Omental fat pad (tissue), 3 donors: ENCODE measurements at regions not wholly inside any gene's neighbourhood (a gene's known extent, or its start where the extent isn't known, plus 50 kb on each side); places are given as distances from the start of the nearest gene placed in this dataset.

ENCODE experiments used
- ATAC-seq: fragments of 150-250 bp; one replicate; pipeline ENCODE4 v1.9.1; 2016; ENCODE audit warnings: mild to moderate bottlenecking, moderate library complexity; ENCODE audit not compliant: low FRiP score
- DNase-seq: peaks from one replicate; pipeline ENCODE4 v3.0.0-alpha.2; 2019; ENCODE audit warnings: low spot score
- TF ChIP-seq, protein P1 (sequence below), 3 donors: fragments of 450-650 bp; IDR thresholded peaks; one replicate each; pipeline ENCODE4 v1.5.1; 2016 to 2017; ENCODE audit warnings: antibody characterized with exemption in 3 of 3, mild to moderate bottlenecking in 3 of 3, moderate library complexity in 2 of 3

DNA sequence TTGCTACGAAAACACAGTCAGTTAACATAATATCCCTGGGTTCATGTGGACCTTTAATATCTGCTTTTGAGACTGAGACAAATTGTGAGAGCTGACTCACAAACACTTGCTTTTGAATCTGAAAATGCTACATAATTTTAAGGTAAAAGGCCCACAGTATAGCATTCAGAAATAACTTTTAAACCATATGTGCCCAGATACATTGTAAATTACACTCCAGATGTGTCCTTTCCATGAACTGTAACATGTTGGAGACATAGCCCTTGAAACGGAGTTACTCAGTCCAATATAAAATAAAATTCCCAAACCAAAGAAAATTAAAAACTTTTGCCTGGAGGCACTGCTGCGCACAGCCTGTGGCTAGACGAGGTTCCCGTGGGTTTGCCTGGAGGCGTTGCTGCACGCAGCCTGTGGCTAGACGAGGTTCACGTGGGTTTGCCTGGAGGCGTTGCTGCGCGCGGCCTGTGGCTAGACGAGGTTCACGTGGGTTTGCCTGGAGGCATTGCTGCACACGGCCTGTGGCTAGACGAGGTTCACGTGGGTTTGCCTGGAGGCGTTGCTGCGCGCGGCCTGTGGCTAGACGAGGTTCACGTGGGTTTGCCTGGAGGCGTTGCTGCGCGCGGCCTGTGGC lies 131.9 kb upstream of the ALKAL2 start:
- TF ChIP-seq, protein P1, sequence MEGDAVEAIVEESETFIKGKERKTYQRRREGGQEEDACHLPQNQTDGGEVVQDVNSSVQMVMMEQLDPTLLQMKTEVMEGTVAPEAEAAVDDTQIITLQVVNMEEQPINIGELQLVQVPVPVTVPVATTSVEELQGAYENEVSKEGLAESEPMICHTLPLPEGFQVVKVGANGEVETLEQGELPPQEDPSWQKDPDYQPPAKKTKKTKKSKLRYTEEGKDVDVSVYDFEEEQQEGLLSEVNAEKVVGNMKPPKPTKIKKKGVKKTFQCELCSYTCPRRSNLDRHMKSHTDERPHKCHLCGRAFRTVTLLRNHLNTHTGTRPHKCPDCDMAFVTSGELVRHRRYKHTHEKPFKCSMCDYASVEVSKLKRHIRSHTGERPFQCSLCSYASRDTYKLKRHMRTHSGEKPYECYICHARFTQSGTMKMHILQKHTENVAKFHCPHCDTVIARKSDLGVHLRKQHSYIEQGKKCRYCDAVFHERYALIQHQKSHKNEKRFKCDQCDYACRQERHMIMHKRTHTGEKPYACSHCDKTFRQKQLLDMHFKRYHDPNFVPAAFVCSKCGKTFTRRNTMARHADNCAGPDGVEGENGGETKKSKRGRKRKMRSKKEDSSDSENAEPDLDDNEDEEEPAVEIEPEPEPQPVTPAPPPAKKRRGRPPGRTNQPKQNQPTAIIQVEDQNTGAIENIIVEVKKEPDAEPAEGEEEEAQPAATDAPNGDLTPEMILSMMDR (IDR thresholded peaks at IDR 0.05), result no peak
- ATAC-seq, result no peak
- DNase-seq, result no peak

DNA sequence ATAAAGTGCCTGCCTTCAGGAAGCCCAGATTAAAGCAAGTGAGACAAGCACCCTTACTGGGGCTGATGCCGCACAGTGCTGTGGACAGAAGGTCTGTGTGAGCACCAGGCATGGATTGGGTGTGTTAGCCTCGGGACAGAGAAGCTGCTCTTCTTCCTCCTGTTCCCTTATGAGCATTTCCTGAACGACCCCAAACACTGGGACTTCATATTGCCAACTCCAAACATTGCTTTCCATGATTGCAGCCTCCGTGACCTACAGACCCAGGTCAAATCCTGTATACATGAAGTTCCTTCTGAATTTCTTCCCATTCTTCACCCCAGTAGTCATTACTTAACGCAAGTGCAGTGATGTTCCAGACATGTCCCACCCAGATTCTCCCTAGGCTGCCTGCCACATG lies 129.8 kb upstream of the ALKAL2 start:
- TF ChIP-seq, protein P1 (IDR thresholded peaks at IDR 0.05), result no peak
- ATAC-seq (no peak), DNase-seq (no peak)

DNA sequence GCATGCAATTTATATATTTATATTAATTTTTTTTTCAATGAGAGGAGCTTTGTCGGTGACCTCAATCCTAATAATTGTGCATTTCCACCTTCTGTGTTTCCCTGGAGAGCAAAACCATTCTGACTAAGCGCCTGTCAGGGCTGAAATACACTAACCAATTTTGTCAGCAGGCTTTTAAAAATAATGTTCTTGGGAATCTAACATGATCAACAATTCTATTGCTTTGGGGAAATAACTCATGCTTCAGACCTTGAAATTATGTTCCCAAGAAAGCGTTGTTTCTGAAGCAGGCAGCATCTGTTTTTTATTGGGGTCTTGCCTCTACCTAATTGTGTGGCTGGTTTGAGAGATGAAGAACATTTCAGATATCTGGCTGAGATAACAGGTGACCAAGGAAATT lies 129.1 kb upstream of the ALKAL2 start:
- TF ChIP-seq, protein P1 (IDR thresholded peaks at IDR 0.05), result no peak
- ATAC-seq (no peak), DNase-seq (no peak)

DNA sequence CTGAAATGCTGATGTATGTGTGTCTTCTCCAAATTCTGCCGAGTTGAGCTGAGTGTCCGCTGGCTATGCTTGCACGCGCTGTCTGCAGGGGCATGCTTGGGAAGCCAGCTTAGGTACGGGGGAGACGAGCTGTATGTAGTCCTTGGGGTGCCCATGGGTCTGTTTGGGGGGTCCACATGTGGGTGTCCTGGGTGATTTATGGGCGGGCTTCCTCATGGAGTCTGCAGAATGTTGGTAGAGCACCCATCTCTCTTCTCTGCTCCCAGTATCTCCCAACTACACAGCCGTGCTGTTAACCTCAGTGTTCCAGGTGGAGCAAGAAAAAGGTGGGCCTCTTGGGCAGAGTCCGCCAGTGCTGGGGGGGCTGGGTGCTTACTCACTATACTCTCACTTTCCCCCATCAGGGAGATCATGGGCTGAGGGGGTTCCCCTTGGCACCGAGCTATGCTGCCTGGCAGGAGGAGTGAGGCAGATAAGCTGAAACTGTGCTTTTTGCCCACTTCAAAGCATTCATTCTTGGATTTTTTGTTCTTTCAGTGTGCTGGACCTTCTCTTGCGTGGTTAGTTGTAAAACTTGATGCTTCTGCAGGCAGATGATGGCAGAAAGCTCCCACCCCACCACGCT lies 128.2 kb upstream of the ALKAL2 start:
- TF ChIP-seq, protein P1 (IDR thresholded peaks at IDR 0.05), result no peak
- DNase-seq, result no peak
- no peak for ATAC-seq

GRCh38 chr2:409523-409922 lies 121.6 kb upstream of the ALKAL2 start:
- no peak for DNase-seq
- TF ChIP-seq, protein P1 (IDR thresholded peaks at IDR 0.05), result no peak
- no peak for ATAC-seq

GRCh38 chr2:407630-408029 lies 119.7 kb upstream of the ALKAL2 start:
- ATAC-seq (no peak), DNase-seq (no peak)
- TF ChIP-seq, protein P1 (IDR thresholded peaks at IDR 0.05), result no peak

GRCh38 chr2:406876-407275 lies 119.0 kb upstream of the ALKAL2 start:
- ATAC-seq (no peak), DNase-seq (no peak)
- TF ChIP-seq, protein P1 (IDR thresholded peaks at IDR 0.05), result no peak
